ENCODE measurements at regions not wholly inside any gene's neighbourhood (a gene's known extent, or its start where the extent isn't known, plus 50 kb on each side); places are given as distances from the start of the nearest gene placed in this dataset.
A peak's percentile ranks its signal among the peaks of the same experiment; 100 is the strongest.

GRCh38 chr1:194184974-194185373 is 998.6 kb upstream of the B3GALT2 start:
- Histone ChIP-seq H3K4me1 (no peaks in the 10 kb centered on the region), H3K27me3 (no peaks in the 10 kb centered on the region), H3K4me3 (no peak overlapping the region), H3K27ac (no peak overlapping the region), H3K9me3 (peaks cover 0 to 4% of the 10 kb centered on the region in 2 donors), H3K36me3 (no peaks in the 10 kb centered on the region)
- no peak for ATAC-seq
- TF ChIP-seq CTCF (IDR thresholded peaks at IDR 0.05) = no peak
- intact Hi-C loops (cut with DNase I) = no loop called here
- DNase-seq = no peak

GRCh38 chr1:194184425-194184824 is 998.0 kb upstream of the B3GALT2 start:
- H3K4me1 ChIP-seq = no peaks in the 10 kb centered on the region
- no peak for ATAC-seq
- intact Hi-C loops (cut with DNase I) = no loop called here
- no peak for TF ChIP-seq CTCF (IDR thresholded peaks at IDR 0.05)
- no peak overlapping the region for H3K27ac ChIP-seq
- DNase-seq = peak in 1 of 4 donors; percentile 2
- H3K4me3 ChIP-seq = no peak overlapping the region
- no peaks in the 10 kb centered on the region for H3K36me3 ChIP-seq
- H3K27me3 ChIP-seq = no peaks in the 10 kb centered on the region
- peaks cover 0 to 4% of the 10 kb centered on the region in 2 donors for H3K9me3 ChIP-seq

GRCh38 chr1:194181845-194182244 is 995.4 kb upstream of the B3GALT2 start:
- Histone ChIP-seq H3K36me3 (no peaks in the 10 kb centered on the region), H3K4me1 (no peaks in the 10 kb centered on the region), H3K27ac (no peak overlapping the region), H3K27me3 (no peaks in the 10 kb centered on the region), H3K4me3 (no peak overlapping the region), H3K9me3 (peaks cover 0 to 4% of the 10 kb centered on the region in 2 donors)
- no peak for TF ChIP-seq CTCF (IDR thresholded peaks at IDR 0.05)
- DNase-seq = peak in 1 of 4 donors; percentile 20
- ATAC-seq = no peak
- intact Hi-C loops (cut with DNase I) = no loop called here

- DNase-seq (no peak), ATAC-seq (no peak)
- H3K4me1 ChIP-seq = no peaks in the 10 kb centered on the region
- no peaks in the 10 kb centered on the region for H3K27me3 ChIP-seq
- H3K36me3 ChIP-seq = no peaks in the 10 kb centered on the region
- H3K9me3 ChIP-seq = no peaks in the 10 kb centered on the region
- intact Hi-C loops (cut with DNase I) = no loop called here
- H3K4me3 ChIP-seq = no peak overlapping the region
- TF ChIP-seq CTCF (IDR thresholded peaks at IDR 0.05) = no peak
- no peak overlapping the region for H3K27ac ChIP-seq
Measured at GRCh38 chr1:194176212-194176611, 989.8 kb upstream of the B3GALT2 start.

- intact Hi-C loops (cut with DNase I) = no loop called here
Measured at GRCh38 chr1:194175251-194175650, 988.8 kb upstream of the B3GALT2 start.

More at GRCh38 chr1:194175251-194175650, 988.8 kb upstream of the B3GALT2 start:
- no peak for TF ChIP-seq CTCF (IDR thresholded peaks at IDR 0.05)
- no peak overlapping the region for H3K4me3 ChIP-seq
- H3K36me3 ChIP-seq = no peaks in the 10 kb centered on the region
- H3K27ac ChIP-seq = no peak overlapping the region
- H3K9me3 ChIP-seq = no peaks in the 10 kb centered on the region
- no peaks in the 10 kb centered on the region for H3K4me1 ChIP-seq
- H3K27me3 ChIP-seq = no peaks in the 10 kb centered on the region
- DNase-seq = no peak
- no peak for ATAC-seq

All from left lung (tissue), 4 donors.